DMS53 (cell line): ENCODE measurements at regions not wholly inside any gene's neighbourhood (a gene's known extent, or its start where the extent isn't known, plus 50 kb on each side); places are given as distances from the start of the nearest gene placed in this dataset.
A peak's percentile ranks its signal among the peaks of the same experiment; 100 is the strongest.
"Not testable (repeated sequence)": the region's sequence is repeated elsewhere in the genome, so short reads cannot be mapped to it uniquely, and the experiment has no call there.

Source experiments
- DNase-seq: peaks from one replicate; lab custom pipeline; 2025; lab: John Stamatoyannopoulos, UW

DNA sequence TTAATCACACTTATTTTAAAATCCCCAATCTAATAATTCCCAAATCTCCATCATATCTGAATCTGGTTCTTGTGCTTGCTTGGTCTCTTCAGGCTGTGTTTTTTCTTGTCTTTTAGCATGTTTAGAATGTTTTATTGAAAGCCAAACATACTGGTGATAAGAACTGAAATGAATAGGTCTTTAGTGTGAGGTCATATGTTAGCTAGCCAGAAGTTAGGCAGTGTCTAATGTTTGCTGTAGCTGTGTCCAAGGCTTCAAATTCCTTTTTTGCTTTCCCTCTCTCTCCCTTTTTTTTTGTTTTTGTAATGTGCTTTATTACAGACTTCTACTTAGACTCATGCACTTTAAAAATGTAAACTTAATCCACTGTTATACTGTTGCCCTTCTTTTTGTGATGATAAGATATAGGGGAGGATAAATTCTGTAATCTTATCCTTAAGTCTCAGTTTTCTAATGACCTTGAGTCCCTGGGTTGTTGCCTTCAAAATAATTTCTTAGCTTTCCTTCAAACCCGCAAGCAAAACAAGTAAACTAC lies 725.1 kb downstream of the BRINP3 start:
- no peak for DNase-seq

DNA sequence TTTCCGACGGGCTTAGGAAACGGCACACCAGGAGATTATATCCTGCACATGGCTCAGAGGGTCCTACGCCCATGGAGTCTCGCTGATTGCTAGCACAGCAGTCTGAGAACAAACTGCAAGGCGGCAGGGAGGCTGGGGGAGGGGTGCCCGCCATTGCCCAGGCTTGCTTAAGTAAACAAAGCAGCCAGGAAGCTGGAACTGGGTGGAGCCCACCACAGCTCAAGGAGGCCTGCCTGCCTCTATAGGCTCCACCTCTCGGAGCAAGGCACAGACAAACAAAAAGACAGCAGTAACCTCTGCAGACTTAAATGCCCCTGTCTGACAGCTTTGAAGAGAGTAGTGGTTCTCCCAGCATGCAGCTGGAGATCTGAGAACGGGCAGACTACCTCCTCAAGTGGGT lies 722.6 kb downstream of the BRINP3 start:
- not testable (repeated sequence) for DNase-seq

DNA sequence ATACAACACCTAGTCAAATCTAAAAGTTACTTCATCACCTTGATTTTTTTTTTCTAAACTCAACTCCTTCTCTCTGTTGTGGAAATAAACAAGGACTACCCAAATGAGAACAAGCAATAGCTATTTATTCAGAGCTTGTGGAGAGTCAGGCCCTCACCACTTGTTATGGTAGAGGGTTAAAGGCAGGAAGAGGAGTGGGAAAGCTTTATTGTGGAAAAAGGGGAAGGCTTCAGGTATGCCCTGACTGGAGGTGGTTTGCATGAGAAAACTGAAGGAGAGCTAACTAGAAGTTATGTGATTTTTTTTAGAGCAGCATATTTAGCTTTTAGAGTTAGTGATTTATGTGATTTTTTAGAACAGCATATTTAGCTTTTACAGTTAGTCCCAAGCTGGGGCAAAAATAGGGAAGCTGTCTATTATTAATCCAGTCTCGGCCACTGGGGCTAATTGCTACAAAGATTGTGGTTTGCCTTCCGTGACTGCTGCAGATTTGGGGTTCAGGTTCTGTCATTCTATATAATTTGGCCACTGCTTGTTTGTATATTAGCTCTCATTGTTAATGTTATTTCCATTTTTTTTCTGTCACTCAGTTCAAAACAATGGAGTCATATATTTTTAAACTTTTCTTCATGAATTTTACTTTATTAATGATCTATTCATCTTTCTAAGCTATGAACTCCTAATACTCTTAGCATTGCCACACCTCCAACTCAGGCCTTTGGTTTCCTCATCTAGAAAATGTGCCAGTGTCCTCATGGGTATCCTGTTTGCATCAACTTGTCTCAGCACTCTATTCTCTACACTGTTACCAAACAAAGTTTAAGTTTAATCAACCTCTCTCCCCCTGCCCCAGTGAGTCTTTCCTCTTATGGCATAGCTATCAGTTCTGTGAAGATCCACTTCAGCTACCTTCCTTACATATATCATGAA lies 713.0 kb downstream of the BRINP3 start:
- no peak for DNase-seq

DNA sequence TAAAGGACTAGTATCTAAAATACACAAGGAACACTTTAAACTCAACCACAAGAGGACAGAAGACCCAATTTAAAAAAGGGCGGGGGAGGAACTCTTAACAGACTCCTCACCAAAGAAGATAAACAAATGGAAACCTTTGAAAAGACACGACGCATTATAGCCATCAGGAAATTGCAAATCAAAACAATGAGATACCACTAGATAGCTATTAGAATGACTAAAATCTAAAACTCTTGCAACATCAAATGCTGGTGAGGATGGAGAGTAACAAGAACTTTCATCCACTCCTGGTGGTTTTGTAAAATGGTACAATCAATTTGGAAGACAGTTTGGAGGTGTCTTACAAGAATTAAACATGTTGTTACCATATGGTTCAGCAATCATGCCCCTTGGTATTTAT lies 708.2 kb downstream of the BRINP3 start:
- DNase-seq, result no peak

DNA sequence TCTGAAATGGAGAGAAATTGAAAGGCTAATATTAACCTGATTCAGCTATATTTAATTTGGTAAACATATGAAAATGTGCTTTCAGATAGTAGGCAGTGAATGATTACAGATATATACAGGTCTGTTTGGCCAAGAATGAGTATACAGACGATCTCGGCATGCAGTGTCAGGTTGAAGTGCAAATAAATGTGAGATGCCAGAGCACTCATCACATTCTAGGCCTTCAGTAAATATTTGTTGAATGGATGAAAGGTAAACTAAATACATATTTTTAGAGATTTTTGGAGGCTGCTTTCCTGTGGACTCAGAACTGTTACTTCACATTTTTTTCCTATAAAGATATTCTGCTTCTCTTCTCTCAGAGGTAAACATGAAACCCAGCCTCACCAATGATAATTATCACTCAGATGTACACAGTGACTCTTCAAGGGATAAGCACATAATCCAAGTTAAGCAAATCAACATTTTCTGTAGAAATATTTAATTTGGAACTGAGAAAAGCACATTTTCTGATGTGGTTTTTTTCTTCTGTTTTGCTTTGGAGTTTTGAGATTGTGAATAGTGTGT lies 702.9 kb downstream of the BRINP3 start:
- DNase-seq, result peak; percentile 80

DNA sequence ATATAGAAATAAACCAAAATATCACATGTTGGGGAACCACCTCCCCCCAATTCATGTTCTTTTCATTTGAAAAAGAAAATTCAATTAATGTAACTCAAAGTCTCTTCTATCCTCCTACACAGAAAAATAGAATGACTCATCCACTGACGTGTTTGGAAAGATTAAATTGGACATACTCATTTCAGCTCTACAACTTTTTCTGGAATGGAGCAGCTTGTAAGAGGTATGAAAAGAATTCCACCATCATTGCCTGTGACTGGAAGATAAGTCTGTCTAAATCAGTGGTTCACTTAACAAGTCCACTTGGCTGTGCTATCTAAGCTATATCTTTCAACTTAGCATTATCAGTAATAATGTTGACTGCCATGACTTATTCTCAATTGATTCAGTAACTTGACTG lies 702.3 kb downstream of the BRINP3 start:
- DNase-seq, result peak; percentile 51

DNA sequence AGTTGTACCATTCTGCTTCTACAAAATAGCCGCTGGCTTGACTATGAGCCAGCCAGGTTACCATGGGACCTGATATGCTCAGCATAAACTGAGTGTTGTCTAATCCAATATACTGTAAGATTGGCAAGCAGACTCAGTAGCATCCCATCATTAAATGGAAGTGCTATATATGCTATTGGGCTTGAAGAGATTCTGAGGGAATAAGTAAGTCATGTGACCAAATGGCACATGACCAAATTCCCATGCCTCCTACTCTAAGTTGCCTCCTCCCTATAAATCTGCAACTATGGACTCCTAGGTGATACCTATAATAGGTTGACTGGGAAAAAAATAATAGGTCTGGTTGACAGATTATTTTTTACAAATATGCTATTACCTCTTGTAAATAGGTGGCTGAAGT lies 698.6 kb downstream of the BRINP3 start:
- DNase-seq, result no peak

DNA sequence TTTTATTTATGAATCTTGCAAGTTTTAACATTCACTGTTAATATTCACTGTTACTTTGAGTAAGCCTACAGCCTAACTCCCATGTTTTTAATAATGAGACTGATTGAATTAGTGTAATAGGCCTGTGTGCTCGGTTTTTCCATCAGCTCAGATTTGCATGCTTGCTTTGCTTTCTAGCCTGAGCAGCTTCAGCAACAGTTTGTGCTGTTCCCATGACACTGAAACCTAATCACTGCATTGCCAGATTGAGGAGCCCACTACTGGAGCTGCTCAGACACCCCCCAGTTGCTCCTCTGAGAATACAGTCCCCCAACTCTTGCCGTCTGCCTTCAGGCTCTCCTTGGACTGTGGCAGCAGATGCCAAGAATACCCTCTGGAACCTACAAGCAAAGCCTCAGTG lies 695.4 kb downstream of the BRINP3 start:
- no peak for DNase-seq

DNA sequence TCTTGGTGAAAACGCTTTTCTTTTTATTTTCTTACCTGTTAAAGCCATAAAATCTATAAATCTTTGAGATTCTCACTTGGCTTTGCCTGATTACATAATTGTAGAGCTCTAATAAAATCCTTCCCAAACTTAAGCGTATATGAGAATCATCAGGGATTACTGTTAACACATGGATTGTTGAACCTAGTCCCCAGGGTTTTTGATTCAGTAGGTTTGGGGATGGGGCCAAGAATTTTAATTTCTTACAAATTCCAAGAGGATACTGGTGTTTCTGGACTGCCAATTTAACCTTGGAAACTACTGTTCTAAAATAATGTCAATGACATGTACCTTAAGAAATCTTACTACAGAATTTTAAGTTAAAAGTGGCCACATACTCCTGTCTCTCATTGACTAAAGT lies 694.2 kb downstream of the BRINP3 start:
- DNase-seq, result no peak

DNA sequence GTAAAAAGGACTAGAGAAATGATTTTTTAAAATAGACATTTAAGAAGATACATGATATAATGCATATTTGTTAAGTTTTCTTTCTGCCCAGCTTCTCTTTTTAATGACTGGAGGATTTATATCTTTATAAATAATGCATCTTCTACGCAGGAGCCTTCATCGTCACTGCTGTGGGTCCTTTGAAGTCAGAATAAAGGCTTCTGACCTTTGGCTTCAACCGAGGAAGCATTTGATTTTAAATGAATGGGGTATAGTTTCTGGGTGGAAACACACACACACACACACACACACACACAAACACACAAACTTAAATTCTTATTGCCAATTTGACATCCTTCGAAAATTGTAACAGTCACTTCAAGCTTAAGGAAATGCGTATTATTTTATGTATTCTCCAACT lies 690.9 kb downstream of the BRINP3 start:
- DNase-seq, result no peak

DNA sequence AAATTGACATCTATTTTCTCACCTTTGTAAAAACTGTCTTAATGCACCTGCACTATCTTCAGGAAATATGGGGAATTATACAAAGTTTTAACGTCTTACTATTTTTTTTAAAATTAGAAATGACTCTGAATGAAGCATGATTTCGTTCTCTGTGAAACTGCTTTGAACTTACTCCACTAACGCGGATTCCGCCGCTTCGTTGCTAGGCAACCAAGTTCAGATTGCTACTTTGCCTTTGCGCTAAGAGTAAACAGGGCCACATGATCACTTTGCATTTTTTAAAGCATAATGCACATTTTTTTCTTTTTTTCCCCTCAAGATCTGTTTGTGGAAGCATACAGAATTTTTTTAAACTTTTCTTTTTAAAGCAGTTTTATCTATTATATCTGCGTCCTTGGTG lies 690.5 kb downstream of the BRINP3 start:
- peak; percentile 10 for DNase-seq

DNA sequence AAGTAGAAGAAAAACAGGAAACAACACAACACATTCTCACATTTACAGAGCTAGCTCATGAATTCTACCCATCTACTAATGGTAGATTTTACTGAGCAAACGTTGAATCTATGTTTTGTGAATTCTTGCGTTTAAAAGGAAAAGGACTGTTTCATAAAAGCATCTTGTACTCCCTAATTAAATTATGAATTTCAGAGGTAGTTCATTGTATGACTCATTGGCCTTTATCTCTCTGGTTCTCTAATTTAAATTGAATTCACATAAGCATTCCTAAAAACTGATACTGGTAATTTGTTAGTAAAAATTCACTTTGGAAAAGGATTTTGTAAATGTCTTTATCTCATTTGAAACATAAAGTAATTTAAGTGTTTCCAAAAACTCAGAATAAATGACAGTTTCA lies 687.3 kb downstream of the BRINP3 start:
- DNase-seq, result no peak

DNA sequence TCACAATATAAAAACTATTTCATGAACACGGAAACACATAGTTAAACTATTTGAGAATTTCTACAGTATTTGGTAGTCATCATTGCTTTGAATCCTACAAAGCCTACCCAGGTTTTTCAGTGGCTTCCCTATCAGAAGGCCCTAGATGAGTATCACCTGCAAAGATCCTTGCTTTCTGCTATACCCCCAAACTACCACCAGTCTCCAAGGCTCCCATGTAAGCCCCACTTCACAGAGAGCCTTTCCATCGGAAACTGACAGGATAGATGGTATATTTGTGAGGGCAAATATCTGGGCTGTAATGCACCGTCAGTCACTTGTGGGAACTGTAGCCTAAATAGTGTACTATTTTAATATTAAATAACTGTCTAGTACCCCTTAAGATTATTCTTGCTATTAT lies 674.3 kb downstream of the BRINP3 start:
- peak; percentile 17 for DNase-seq

DNA sequence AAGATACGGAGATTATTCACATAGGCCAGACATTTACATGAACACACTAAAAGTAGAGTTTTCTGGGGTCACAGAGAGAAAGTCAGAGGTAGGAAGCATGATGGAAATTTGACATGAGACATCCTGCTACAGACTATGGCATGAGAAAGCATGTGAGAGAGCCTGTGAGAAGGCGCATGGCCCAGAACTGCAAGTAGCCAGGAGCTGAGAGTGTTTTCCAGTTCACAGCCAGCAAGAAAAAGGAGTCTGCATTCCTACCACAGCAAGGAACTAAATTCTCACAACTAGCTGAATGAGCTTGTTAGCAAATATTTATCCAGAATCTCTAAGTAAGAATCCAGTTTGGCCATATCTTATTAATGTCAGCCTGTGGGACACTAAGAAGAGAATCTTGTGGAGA lies 673.3 kb downstream of the BRINP3 start:
- DNase-seq, result no peak

DNA sequence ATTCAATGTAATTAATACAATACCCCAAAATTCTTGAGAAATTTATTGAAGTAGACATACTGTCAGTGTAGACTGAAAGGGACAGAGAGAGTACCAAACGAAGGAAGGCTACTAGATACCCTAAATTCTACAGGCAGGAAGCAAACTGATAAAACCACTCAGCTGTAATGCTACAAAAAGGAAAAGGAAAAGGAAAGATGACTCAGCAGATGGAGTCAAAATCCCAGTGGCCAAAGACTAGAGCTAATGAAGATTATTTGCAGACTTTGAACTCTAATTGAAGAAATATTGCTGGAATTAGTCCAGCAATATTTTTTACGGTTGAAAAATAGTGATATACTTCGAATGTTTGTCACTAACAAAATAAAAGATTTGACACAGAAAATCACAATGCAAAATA lies 671.9 kb downstream of the BRINP3 start:
- DNase-seq, result no peak

DNA sequence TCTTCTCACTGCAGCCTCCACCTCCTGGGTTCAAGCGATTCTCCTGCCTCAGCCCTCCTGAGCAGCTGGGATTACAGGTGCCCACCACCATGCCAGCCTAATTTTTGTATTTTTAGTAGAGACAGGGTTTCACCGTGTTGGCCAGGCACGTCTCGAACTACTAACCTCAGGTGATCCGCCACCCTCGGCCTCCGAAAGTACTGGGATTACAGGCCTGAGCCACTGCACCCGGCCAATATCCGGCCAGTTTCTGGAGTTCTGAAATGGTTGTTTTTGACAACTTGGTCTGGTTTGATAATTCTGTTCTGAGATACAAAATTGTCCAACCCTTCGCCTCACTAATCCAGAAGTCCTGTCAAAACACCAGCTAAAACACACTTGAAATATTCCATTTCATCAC lies 667.0 kb downstream of the BRINP3 start:
- not testable (repeated sequence) for DNase-seq

DNA sequence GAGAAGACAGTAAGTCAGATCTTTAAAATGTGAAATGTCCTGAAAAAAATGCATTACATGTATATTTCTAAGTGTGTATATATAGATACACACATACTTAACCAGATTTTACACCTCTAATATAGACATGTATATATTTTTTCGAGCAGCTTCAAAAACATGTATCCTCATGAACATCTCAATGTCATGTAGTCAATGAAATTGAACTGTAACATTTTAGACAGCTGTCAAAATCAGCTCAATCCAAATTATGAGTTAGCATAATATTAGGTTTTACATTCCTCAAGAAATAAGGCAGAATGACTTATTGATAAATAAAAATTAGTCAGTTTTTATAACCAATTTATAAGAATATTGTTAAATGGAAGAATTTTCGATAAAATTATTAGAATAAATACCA lies 665.7 kb downstream of the BRINP3 start:
- no peak for DNase-seq

DNA sequence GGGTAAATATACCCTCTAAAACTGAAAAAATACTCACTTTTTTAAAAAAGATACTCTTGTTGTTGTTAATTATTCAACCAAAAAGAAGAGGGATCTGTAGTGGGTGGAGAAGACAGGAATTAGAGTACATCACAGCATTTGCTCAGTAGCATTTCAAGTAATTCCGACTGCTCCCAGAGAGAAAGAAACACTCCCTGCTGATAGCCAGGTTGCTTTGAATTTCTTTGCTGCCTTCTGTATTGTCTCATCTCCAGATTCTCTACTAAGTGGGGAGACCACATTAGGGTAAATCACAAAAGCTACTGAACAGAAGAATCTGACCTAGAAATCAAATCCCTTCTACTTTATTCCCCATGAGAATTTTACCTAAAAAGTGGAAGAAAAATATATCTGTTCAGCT lies 661.1 kb downstream of the BRINP3 start:
- DNase-seq, result no peak

DNA sequence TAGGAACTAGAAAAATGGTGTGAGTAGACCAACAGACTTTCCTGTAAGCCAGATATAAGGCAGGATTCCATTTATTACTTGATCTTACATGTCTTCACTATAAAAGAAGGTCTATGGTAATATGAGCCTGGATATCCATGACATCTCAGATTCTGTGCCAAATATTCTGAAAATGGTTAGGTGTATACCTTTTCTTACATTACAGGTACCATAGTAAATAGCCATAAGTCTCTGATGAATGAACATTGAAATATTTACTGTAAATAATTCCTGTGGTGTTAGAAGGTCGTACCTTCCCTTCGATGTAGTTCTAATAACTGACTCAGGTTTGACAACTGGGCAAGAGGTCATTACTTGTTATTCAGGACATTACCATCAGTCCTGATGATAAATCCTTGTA lies 657.9 kb downstream of the BRINP3 start:
- DNase-seq, result no peak

DNA sequence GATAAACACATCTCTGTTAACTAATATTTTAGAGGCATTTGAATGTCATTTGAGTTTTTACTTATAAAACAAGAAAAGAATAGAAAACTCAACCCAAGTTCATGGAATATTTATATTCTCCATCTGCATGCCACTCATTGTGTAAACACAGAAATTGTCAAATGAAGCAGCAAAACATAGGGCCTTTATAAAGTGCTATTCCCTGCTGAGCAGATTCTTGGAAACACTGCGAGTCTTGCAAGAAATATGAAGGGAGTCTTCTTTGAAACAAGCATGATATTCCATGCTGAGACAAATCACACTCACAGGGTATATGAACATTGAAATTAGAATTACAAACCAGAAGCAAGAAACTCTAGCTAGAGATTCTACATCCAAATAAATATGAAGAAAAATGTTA lies 655.8 kb downstream of the BRINP3 start:
- DNase-seq, result no peak

DNA sequence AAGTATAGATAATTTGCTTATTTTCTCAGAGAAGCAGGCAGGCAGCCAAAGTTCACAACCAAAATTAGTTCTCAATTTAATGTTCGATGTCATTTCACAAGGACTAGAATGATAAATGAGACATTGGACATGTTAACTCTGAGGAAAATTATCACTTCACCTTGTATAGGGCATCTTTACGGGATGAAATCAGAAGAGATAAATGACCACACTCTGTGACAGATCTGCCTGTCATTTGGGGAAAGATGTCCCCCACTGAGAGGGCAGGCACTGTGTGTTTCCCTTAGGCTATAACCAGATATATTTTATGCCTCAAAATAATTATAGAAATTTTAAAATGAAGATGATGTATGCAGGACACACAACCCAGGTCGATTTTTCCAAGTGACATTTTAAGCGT lies 642.9 kb downstream of the BRINP3 start:
- no peak for DNase-seq

DNA sequence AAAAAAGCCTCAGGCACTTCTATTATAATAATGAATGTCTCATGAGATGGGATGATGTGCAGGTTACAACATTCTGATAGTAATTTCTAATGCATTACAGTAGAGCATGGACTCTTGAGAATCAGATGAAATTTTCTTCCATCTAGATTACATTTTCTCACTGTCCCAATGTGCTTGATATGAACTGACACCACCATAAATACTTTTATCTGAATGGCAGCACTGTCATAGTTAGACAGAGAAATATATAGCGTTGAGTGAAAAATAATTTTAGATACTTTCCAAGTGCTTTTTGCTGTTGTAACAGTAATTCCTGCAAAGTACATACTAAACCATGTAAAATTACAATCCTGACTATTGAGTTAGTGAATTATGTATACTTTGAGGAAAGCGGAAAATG lies 630.1 kb downstream of the BRINP3 start:
- no peak for DNase-seq

DNA sequence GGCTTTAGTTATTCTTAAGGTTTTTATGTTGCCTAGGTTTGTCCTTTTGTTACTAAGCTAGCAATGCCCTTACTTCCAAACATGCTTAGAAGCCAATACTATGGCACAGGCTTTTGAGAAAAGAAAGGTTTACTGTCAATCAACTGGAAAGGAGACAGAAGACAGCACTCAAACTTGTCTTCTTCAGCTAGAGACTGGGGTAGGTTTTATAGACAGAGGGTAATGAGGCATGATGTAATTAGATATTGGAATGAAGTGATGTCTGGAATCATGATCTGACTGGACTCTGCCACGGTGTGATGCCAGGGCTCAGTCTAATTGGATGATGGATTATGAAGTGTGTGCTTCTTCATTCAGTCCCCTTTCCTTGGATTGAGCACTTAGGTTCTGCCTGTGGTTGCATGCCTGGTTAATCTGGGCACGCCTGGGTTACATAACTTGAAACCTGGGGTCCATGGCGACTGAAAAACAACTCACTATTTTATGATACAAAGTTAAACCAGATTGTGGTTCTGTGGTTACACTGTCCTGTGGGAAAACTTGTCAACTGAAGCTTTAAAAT lies 625.8 kb downstream of the BRINP3 start:
- DNase-seq, result peak; percentile 45
